ENCODE measurements at regions not wholly inside any gene's neighbourhood (a gene's known extent, or its start where the extent isn't known, plus 50 kb on each side); places are given as distances from the start of the nearest gene placed in this dataset.

DNA sequence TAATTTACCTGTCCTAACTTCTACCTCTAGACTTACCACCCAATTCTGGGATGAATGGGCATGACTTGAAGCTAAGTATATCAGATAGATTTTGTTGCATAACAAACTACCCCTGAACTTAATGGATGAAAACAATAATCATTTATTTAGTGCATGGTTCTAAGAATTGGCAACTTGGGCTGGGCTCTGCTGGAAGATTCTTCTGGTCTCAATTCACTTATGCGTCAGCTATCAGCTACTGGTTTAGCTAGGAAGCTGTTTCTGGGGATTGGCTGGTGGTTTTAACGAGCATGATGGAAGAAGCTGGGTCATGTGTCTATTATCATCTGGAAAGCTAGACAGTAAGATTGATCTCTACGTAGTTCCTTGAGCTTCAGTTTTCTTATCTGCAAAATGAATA lies 77.3 kb upstream of the LMCD1 start:
- TF ChIP-seq POLR2AphosphoS5 (IDR thresholded peaks at IDR 0.05; ENCODE audit: low read depth, low read length) (no peak), POLR2A (IDR thresholded peaks at IDR 0.05; ENCODE audit: low read depth, low read length) (no peak), SPI1 (IDR thresholded peaks at IDR 0.05; ENCODE audit: low read depth, low read length) (no peak), TAF1 (IDR thresholded peaks at IDR 0.05; ENCODE audit: low read depth, low read length) (no peak)

Measured in GM12891 (cell line).